GM18499 (cell line): ENCODE measurements at regions not wholly inside any gene's neighbourhood (a gene's known extent, or its start where the extent isn't known, plus 50 kb on each side); places are given as distances from the start of the nearest gene placed in this dataset.

Experiments used
- ATAC-seq: cut with Tn5 transposase; IDR thresholded peaks from one replicate; pipeline ENCODE4 v1.9.1; 2021; ENCODE audit warnings: moderate number of reproducible peaks; ENCODE audit not compliant: insufficient read depth, unreplicated experiment

GRCh38 chr2:211049321-211050018, 493.1 kb downstream of the CPS1 start:
- ATAC-seq: no peak

GRCh38 chr2:211055438-211055837, 499.0 kb downstream of the CPS1 start:
- no peak for ATAC-seq

DNA sequence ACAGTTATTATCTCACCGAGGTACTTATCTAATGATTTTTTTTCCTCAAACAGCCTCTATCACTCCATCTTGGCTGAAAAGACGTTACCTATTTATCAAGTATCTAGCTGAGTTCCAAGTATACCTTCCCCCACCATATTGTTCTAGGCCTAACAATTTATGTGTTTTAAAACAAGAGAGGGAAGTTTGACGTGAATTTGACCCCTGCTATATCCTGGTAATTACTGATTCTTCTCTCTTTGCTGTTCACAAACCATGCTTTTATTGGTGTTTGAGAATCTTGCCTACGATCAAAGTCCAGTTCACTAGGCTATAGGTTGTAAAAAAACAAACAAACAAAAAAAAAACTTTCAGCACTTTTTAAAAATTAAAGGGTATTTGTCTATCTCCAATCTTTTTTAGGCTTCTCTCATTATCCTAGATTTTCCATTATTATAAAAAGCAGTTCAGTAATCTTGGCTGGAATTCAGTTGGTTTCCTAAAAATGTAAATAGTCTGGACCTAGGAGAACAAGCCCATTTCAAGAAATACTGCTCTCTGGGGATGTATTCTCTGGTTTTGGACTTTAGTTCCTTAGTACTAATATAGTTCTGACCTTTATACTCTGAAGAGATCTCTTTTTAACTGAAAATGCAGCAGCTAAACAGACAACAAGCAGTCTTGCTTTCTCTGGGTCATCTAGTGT, 505.4 kb downstream of the CPS1 start:
- no peak for ATAC-seq

- ATAC-seq: no peak
Observed at GRCh38 chr2:211062297-211062612, 505.9 kb downstream of the CPS1 start.

DNA sequence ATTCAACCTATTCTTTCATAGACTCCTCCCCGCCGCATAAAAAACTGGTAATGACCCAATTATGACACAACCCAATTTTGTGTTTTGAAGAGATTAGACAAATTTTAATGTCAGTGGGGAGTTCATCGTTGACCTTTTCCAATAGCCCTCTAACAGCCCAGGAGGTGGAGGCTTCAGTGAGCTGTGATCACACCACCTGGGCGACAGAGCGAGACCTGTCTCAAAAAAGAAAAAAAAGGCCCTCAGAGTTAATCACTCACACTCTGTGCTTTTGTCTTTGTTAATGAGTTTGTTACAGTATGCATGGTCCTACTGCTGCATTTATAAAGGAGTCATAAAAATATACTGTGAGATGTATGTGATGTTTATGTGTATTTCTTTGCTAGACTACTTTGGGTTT, 510.6 kb downstream of the CPS1 start:
- no peak for ATAC-seq

GRCh38 chr2:211068108-211068780, 511.8 kb downstream of the CPS1 start:
- no peak for ATAC-seq

- no peak for ATAC-seq
Observed at GRCh38 chr2:211070547-211070946, 514.1 kb downstream of the CPS1 start.

DNA sequence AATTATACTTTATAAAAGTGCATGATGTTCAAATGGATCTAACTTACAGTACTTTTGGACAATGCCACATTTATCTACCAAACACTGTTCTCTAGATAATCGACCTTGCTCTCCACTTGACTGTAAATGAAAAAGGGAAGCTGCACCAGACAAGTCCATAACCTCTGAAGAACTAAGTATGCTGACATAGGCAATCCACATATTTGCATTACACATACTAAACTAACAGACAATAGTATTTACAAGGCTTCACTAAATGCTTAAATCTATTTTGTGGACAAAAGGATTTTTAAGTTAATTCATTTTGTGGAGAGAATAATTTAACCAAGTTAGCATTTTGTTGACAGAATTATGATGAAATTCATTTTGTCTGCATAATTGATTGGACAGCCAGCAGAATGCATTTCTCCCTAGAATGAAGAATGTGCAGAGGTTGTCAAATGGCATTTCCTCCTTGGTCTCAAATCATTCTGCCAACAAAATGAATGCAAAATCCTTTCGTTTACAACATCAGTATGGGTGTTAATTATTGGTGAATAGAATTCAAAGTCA, 520.9 kb downstream of the CPS1 start:
- no peak for ATAC-seq

- ATAC-seq: no peak
Observed at GRCh38 chr2:211084352-211084751, 528.0 kb downstream of the CPS1 start.

GRCh38 chr2:211085056-211085680, 528.8 kb downstream of the CPS1 start:
- no peak for ATAC-seq

GRCh38 chr2:211086049-211086448, 529.6 kb downstream of the CPS1 start:
- no peak for ATAC-seq

GRCh38 chr2:211089127-211089526, 532.7 kb downstream of the CPS1 start:
- no peak for ATAC-seq

DNA sequence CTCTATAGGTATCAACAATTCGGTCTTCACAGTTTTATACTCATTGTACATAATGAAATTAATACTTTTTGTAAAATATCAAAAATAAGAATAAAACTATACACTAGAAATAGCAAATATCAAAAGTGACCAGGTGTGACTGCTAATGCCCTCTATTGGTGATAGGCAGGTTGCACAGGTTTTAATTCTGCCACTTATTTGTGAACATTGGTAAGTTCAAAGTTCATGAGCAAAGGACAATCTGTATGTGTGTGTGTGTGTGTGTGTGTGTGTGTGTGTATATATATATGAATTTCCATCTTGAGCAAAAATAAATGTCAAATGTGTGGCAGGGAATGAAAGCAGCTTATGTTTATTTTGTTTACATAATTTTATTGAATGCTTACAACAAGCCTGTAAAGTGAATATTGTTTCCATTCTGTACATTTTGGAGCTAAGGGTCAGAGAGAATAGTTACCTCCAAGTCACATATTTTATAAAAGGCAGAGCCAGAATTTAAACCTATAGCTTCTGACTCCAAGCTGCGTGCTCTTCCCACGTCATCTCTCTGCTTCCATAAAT, 537.4 kb downstream of the CPS1 start:
- ATAC-seq: no peak

DNA sequence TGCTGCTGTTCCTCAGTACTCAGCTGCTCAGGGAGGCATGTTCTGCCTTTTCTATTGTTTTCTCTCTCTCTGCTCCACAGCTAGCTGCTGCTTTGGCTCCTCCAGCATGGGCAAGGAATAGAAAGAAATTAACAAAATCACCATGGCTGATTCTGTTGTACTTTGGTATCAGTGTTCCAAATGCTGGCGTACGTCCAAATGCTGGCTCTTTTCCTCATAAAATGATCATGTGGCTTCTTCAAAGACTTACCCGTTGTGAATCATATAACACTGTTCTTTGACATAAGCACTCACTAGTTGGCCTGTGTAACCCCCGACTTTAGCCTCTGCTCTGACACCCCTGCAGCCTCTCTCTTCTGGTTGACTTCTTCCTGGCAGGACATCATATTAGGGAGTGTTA, 547.6 kb downstream of the CPS1 start:
- no peak for ATAC-seq

DNA sequence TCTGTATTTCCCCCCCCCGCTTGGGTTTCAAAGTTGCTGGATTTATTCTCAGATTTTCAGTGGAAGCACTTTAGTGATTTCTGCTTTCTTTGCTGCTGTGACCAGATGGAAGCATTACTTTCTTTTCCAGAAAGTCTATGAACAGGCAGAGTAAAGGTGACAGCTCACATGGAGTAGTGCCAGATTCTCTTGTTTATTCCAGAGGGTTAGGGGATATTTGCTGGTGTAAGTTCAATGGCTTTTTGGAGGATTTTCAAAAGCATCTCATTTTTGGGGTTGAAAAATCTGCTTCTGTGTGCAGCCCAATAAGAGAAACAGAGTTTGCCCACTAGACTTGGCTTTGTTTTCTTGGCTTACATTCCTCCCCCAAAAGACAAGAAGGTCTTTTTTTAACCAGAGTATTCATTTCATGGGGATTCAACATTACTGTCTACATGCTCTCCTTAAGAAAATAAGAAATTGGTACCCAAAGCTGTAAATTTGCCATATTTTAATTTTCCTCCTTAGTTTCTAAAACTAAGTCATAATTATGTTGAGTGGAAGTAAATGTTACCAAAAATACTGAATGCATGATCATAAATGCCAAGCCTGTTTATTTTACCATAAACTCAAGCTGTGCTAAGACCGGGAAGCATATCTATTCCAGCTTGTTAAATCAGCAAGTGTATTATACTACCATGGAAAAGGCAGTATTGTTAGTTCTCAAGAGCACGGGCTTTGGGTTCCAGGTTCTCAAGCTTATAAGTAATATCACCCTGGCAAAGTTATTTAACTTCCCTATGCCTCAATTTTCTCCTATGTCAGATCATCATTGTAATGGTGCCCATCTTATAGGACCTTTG, 557.2 kb downstream of the CPS1 start:
- ATAC-seq: no peak

GRCh38 chr2:211114826-211115455, 558.5 kb downstream of the CPS1 start:
- no peak for ATAC-seq

DNA sequence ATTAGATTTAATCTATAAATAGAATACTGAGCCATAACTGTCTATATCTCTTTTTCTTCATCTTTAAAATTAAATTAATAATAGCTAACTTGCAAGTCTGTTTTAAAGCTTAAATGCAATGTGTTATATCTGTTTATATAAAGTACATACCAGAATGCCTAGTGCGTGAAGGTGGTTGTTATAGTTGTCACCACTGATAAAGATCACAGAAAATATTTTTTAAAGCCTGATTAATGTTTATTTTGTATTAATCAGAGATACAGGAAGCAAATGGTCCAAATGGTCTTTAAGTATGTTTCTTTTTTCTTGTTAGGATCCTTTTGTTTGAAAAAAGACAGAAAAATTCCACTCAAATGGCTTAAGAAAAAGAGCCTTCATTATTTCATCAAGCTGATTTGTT, 560.6 kb downstream of the CPS1 start:
- ATAC-seq: no peak

- no peak for ATAC-seq
Observed at GRCh38 chr2:211126256-211126655, 569.9 kb downstream of the CPS1 start.

DNA sequence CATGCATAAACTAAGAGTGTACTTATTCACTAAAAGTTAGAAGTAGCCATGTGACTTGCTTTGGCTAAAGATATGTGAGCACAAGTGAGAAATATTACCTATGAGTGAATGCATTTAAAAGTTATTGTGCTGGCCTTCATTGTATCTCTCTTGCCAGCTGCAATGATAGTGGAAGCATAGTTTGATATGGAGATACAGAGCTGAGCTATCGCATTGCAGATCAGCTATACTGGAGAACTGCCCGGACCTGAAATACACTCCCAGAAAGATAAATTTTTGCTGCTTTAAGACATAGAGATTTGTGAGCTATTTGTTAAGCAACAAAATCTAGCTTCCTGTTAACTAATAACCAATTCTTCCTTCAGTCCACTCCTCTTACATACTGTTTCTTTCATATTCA, 571.1 kb downstream of the CPS1 start:
- ATAC-seq: no peak
